CD4-positive, alpha-beta T cell treated with Interleukin-6 at 100 ng/mL for 8 hours (primary cell): ENCODE measurements at regions not wholly inside any gene's neighbourhood (a gene's known extent, or its start where the extent isn't known, plus 50 kb on each side); places are given as distances from the start of the nearest gene placed in this dataset.
"Not testable (repeated sequence)": the region's sequence is repeated elsewhere in the genome, so short reads cannot be mapped to it uniquely, and the experiment has no call there.

Source experiments
- DNase-seq: peaks from one replicate; pipeline ENCODE4 v3.0.0-alpha.2; 2020; ENCODE audit warnings: mixed read lengths, low spot score

DNA sequence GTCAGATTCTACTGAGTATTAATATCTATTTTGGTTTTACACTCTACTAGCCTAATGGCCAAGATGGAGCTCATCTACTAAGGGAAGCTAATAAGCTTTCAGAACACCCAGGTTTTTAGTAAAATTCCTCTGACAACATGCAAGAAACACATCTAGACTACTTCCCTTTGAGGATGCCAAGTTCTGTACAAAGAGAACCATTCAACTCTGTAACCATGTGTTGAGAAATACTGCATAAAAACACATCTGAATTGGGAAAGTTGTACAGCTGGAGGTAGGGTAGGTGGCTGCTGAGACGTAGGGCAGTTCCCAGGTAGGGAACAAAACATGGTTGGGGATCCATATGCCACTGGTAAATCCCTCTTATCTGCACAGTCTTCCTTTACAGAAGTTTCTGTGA, 66.2 kb downstream of the SC5D start:
- DNase-seq = no peak

- DNase-seq = no peak
These were observed 67.0 kb downstream of the SC5D start for GRCh38 chr11:121359591-121359990.

DNA sequence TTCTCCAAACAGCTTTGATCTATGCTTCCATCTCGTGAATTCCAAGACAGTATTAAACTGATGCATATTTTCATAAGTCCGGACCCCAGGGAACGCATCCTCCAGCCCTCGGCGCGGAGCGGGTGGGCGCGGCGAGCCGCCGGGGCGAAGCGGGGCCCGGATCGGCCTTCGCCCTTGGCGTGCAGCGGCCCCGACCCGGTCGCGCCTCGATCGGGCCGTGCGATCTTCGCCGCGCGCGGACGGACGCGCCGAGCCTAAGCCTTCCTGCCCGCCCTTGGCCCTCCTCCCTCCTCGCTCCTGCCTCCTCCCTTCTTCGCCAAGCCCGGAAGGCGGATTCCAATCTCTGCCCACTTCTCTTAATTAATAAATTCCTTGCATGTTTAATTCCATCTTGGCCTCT, 70.4 kb downstream of the SC5D start:
- DNase-seq = not testable (repeated sequence)

DNA sequence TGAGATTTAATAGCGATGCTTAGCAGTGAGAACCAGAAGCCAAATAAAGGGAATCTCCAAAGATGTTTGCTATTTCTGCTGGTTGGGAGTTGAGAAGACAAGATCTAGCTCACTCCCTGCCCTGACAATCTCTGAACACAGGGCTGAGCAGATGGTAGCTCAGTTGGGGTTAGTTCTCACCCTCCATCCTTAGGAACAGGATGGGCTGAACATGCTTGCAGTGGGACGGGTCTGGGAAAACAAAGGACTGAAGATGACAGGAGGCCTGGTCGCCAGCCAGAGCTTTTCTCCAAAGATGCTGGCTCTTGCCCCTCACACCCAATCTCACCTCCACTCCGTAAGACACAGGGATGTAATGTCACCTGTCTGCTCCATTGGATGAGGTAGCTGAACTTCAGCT, 72.7 kb downstream of the SC5D start:
- DNase-seq = no peak

GRCh38 chr11:121366038-121366437, 73.5 kb downstream of the SC5D start:
- no peak for DNase-seq

GRCh38 chr11:121367001-121367843, 74.7 kb downstream of the SC5D start:
- DNase-seq = peak; percentile 65

- DNase-seq = no peak
These were observed 75.3 kb downstream of the SC5D start for GRCh38 chr11:121367844-121368225.

- DNase-seq = no peak
These were observed 76.0 kb downstream of the SC5D start for GRCh38 chr11:121368364-121369240.

GRCh38 chr11:121369366-121369765, 76.8 kb downstream of the SC5D start:
- no peak for DNase-seq

GRCh38 chr11:121372028-121372427, 79.5 kb downstream of the SC5D start:
- no peak for DNase-seq

DNA sequence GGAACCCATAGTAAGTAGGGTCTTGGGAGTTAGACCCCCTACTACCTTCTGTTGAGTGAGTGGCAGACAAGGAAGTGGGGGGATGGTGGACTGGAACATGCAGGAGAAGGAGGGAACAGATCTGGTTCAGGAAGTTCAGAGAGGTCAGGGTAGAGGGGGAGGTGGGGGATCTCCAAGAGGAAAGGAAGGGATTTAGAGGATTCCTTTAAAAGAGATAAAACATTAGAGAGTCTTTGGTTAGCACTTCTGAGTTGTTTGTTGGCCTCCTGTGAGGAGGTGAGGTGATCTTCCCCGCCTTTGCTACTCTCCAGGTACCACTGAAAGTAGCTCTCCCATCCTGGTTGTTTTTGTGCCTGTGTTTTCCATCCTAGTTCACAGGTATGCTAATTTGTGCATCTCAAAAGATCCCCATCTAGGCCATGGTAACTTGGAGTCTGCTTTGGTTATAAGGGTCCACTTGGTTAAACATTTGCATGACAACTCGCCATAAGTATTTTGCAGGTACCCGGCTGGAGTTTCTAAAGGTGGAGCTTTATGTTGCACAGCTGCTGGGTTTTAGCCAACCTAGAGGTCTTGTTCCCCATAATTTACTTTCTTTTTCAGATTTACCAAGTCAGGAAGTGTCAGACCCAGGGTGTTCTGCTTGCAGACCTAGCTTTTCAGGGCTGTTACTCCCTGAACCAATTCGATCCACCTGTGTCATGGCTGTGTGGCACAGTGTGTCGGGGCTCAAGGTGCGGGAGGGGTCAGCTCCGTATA, 79.3 kb upstream of the SORL1 start:
- peak; percentile 23 for DNase-seq

- DNase-seq = no peak
These were observed 77.7 kb upstream of the SORL1 start for GRCh38 chr11:121374286-121374985.

DNA sequence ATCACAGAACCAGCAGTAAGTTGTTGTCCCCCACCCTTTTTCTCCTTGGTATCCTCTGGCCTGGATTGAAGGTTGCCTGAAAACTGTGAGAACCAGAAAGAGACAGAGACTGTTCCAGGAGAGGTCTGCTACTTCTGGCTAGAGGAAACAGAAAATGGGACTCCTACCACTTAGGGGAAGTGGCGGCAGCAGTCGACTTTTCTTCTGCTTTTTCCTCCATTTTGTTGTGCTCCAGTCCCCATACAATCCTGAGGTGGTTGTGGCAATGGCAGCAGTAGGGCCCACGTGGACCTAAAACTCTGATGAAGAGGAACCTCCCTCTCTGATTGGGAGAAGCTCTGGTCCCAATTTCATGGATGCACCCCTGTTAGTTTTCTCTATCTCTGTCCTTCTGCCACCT, 76.0 kb upstream of the SORL1 start:
- DNase-seq = no peak

GRCh38 chr11:121379145-121379810, 72.8 kb upstream of the SORL1 start:
- peak; percentile 22 for DNase-seq

DNA sequence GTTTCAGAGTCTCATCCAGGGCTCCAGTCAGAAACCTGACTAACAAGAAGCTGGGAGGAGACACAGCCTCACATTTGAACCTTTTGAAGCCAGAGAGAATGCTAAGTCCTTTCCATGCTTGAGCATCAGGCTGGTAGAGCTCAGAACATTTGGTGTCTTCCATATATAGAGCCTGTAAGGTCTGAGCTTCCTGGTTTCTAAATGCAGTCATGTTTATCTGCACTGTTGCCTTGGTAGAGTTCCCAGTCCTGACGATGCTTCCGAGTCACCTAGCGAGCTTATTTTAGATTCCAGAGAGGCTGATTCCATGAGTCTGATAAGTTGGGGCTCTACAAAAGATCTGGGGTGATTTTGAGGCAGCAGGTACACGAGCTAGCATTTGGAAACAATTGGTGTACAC, 68.4 kb upstream of the SORL1 start:
- no peak for DNase-seq

GRCh38 chr11:121385688-121386087, 66.4 kb upstream of the SORL1 start:
- no peak for DNase-seq
